CD4-positive, alpha-beta T cell treated with Interleukin-17A for 4 hours (primary cell): ENCODE measurements at regions not wholly inside any gene's neighbourhood (a gene's known extent, or its start where the extent isn't known, plus 50 kb on each side); places are given as distances from the start of the nearest gene placed in this dataset.

ENCODE experiments used
- DNase-seq: peaks from one replicate; pipeline ENCODE4 v3.0.0-alpha.2; 2020; ENCODE audit warnings: mixed read lengths

GRCh38 chr2:12177455-12178288 is 431.2 kb downstream of the LPIN1 start:
- DNase-seq: no peak

DNA sequence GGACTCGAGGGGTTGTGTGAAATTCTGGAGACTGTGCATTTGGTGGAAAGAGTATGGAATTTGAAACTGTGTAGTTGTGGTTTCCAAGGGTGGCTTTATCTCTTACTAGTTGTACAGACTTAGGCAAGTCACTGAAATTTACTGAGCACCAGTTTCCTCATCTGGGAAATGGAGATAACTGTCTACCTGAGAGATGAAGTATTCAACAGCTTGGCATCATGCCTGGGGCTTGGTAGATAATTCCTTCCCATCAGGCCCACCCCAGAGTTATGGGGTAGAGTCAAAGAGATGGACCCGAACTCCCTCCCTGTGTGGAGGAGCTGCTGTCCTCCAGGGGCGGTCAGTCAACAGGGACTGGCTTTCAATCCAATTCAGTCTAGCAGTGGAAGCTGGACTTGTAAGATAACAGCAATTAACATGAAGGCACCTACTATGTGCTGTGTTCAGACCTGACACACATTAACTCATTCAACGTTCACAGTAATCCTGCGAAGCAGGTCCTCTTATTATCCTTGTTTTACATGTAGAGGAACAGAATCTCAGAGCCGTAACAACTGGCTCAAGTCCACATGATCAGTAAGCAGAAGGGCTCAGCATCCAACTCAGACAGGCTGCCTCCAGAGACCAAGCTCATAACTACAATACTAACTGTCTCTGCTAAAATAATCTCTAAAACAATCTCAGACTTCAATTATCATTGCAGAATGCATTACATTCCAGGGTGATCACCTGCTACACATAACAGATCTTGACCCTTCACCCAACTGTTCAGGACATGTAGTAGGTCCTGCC is 432.1 kb downstream of the LPIN1 start:
- no peak for DNase-seq

- no peak for DNase-seq
Measured at GRCh38 chr2:12180031-12180430, 433.6 kb downstream of the LPIN1 start.

DNA sequence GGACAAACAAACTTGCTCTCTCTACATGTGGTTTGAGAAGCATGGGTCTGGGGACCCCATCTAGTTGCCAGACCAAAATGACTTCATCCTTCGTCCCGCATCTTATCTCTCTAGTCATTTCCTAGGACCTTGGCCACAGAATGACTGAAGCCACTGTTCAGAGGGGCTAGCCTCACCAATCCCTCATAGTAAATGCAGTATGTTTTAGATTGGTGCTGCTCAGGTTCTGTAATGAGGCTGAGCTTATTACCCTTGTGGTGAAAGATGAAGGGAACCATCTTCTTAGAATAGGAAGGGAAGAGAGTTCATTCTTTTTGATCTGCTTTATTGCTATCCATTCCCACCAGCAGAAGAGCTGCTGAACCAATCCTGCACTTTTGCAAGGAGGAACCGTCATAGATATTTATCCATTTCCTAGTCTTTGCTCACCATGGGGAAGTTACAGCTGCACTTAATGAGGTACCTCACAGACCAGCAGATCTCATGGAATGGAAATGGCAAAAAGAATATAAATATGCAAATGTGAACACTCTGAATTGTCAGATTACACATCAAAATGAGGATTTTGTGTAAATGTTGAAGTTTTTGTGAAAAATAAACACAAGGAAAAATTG is 436.7 kb downstream of the LPIN1 start:
- no peak for DNase-seq

DNA sequence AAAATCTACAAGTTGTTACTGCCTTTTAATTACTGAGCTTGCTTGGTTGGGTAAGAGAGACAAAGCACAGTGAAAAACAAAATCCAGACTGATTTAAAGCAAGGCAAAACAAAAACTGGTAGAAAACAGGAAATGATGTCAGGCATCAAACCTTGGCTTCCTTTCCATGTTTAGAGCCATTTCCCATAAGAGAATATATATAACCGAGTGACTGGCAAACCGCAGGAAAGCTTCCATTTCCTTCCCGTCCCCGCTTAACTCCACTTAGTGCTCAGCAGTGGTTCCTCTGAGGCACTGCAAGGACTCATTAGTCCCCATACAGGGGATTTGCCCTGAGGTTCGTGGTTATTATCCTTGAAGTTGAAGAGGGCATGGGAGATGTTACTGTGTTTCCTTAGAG is 446.3 kb downstream of the LPIN1 start:
- no peak for DNase-seq

DNA sequence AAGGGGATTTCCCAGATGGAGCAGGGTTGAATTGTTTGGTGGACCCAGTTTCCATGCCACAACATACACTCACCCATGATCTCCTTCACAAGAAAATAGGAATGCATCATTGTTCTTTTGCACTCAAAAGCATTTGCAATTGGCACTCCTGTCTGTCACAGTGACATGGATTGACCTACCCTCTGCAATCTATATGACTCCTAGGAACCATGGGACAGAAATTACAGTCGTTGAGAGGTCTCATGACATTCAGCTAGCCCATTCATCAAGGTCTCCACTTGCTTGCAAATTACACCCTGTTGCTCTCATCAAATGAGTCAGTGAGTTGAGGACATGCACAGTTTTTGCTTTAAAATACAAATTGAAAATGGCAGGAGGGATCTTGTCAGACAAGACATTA is 448.5 kb downstream of the LPIN1 start:
- no peak for DNase-seq

DNA sequence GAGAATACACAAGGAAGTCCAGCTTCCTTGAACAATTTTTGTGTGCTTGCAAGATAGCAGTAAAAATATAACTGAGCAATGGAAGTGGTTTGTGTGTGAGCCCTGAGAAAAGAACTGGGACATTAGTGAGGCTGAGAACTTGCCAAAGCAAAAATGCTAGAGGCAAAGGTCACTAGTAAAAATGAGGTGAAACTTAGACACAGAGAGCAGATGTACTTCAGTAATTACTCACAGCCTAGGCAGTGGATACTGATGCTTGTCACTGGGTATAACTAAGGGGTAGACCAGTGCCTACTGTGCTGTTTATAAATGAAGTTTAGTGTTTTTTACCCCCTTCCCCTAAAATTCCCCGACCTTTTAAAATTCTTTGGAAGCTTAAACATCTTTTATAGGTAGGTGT is 450.1 kb downstream of the LPIN1 start:
- no peak for DNase-seq

GRCh38 chr2:12197133-12197532 is 450.7 kb downstream of the LPIN1 start:
- no peak for DNase-seq

- no peak for DNase-seq
Measured at GRCh38 chr2:12199491-12200211, 453.2 kb downstream of the LPIN1 start.

- DNase-seq: no peak
Measured at GRCh38 chr2:12201369-12201768, 454.9 kb downstream of the LPIN1 start.

GRCh38 chr2:12202313-12203075 is 456.1 kb downstream of the LPIN1 start:
- DNase-seq: no peak

GRCh38 chr2:12203528-12203927 is 457.1 kb downstream of the LPIN1 start:
- DNase-seq: no peak

GRCh38 chr2:12205086-12205485 is 458.7 kb downstream of the LPIN1 start:
- DNase-seq: no peak

GRCh38 chr2:12207491-12207890 is 461.1 kb downstream of the LPIN1 start:
- DNase-seq: no peak

GRCh38 chr2:12210016-12210933 is 463.8 kb downstream of the LPIN1 start:
- no peak for DNase-seq

- no peak for DNase-seq
Measured at GRCh38 chr2:12211326-12212175, 465.1 kb downstream of the LPIN1 start.

DNA sequence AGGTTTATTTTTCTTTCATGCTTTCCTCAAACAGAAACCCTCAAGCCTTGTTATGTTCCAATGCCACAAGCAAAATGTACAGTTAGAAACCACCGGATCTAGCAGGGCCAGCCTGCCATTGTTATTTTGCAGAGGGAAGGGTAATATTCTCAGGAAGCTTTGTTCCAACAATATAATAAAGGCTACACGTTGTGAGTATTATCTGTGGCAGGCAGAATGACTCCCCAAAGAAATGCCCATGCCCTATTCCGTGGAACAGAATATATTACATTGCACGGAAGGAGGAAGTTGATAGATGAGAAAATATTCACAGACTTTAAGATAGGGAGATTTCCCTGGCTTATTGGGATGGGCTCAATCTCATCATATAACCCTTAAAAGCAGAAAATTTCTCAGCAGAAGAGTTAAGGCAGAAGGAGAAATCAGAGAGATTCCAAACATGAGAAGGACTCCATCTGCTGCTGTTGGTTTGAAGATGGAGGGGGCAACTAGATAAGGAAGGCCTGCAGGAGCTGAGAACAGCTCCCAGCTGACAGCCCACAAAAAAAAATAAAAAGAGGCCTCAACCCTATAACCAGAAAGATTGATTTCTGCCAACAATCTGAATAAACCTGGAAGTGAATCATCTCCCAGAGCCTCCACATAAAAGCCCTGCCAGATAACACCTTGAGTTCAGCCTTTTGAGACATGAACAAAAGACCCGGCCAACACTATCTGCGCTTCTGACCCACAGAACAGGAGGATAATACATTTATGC is 466.6 kb downstream of the LPIN1 start:
- no peak for DNase-seq

GRCh38 chr2:12217175-12217574 is 470.7 kb downstream of the LPIN1 start:
- DNase-seq: no peak

DNA sequence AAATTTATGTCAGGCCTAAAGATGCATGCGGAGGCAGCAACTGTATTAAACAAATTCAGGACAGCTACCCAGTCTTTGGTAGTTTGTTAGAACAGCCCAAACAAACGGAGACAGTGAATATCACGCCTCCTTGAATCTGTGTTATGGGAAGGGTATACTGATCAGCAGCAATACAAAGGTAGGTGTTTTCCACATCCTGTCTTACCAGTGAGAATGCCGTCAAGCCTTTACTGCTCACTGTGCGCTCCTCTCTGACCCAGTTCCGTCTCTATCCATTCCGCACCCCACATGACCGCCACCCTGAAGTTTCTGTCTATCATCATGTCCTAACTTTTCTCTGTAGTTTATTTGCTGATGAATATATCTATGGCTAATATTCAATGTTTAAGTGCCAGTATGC is 473.3 kb downstream of the LPIN1 start:
- DNase-seq: no peak
